Sigmoid colon (tissue), 4 donors: ENCODE measurements at regions not wholly inside any gene's neighbourhood (a gene's known extent, or its start where the extent isn't known, plus 50 kb on each side); places are given as distances from the start of the nearest gene placed in this dataset.

Source experiments
- POLR2A ChIP-seq, 2 donors: fragments of 450-650 bp; IDR thresholded peaks; one replicate each; pipeline ENCODE4 v1.6.1; 2016; ENCODE audit warnings: antibody characterized with exemption in 2 of 2, mild to moderate bottlenecking in 2 of 2, moderate library complexity in 2 of 2
- POLR2AphosphoS5 ChIP-seq, 4 donors: sonication (generic); formaldehyde crosslinking; IDR thresholded peaks; one replicate each; pipeline ENCODE4 v1.6.1; 2017; ENCODE audit warnings: antibody characterized with exemption in 4 of 4

GRCh38 chrX:10040961-10041360 lies 73.8 kb downstream of the CLDN34 start:
- no peak for TF ChIP-seq POLR2AphosphoS5 (IDR thresholded peaks at IDR 0.05)
- no peak for TF ChIP-seq POLR2A (IDR thresholded peaks at IDR 0.05)
